Stimulated activated effector memory CD8-positive, alpha-beta T cell treated with anti-CD3 and anti-CD28 coated beads, Interleukin-12 subunit alpha, Interleukin-12 subunit beta, amount 100 ng/mL, for 72 hours (primary cell): ENCODE measurements at regions not wholly inside any gene's neighbourhood (a gene's known extent, or its start where the extent isn't known, plus 50 kb on each side); places are given as distances from the start of the nearest gene placed in this dataset.
"Not testable (repeated sequence)": the region's sequence is repeated elsewhere in the genome, so short reads cannot be mapped to it uniquely, and the experiment has no call there.

Source experiments
- ATAC-seq: fragments of 150-1000 bp; cut with Tn5 transposase; 2 replicates; pipeline ENCODE4 v1.10.0; 2021
- DNase-seq, 2 donors: peaks; one replicate each; pipeline ENCODE4 v3.0.0; 2021 to 2022; ENCODE audit warnings: low spot score in 2 of 2
- H3K27ac Mint-ChIP-seq: one replicate; pipeline ENCODE4 v1.8.0; 2022; ENCODE audit warnings: mild to moderate bottlenecking, mixed read lengths
- H3K36me3 Mint-ChIP-seq: one replicate; pipeline ENCODE4 v1.8.0; 2022; ENCODE audit warnings: mild to moderate bottlenecking, mixed read lengths
- H3K4me1 Mint-ChIP-seq: one replicate; pipeline ENCODE4 v1.8.0; 2022; ENCODE audit warnings: mixed read lengths
- H3K4me3 Mint-ChIP-seq: one replicate; pipeline ENCODE4 v1.8.0; 2022; ENCODE audit warnings: mild to moderate bottlenecking, mixed read lengths
- H3K9me3 Mint-ChIP-seq: one replicate; pipeline ENCODE4 v1.8.0; 2022; ENCODE audit warnings: mixed read lengths

- Mint-ChIP-seq H3K36me3 (no peaks in the 10 kb centered on the region), H3K27ac (no peak overlapping the region), H3K9me3 (peaks cover 2% of the 10 kb centered on the region), H3K4me3 (no peak overlapping the region), H3K4me1 (no peaks in the 10 kb centered on the region)
- DNase-seq (no peak), ATAC-seq (no peak)
Observed at GRCh38 chr22:22193923-22194322, 50.7 kb upstream of the VPREB1 start.

- not testable (repeated sequence) for H3K4me1 Mint-ChIP-seq, ATAC-seq, H3K4me3 Mint-ChIP-seq, H3K27ac Mint-ChIP-seq, H3K9me3 Mint-ChIP-seq, H3K36me3 Mint-ChIP-seq, DNase-seq
Observed at GRCh38 chr22:22193462-22193861, 51.1 kb upstream of the VPREB1 start.

GRCh38 chr22:22193006-22193405 is 51.6 kb upstream of the VPREB1 start:
- H3K27ac Mint-ChIP-seq, H3K36me3 Mint-ChIP-seq, DNase-seq, H3K4me1 Mint-ChIP-seq, ATAC-seq, H3K9me3 Mint-ChIP-seq, H3K4me3 Mint-ChIP-seq: not testable (repeated sequence)

GRCh38 chr22:22189796-22190195 is 54.8 kb upstream of the VPREB1 start:
- not testable (repeated sequence) for H3K4me1 Mint-ChIP-seq, H3K9me3 Mint-ChIP-seq, H3K4me3 Mint-ChIP-seq, H3K27ac Mint-ChIP-seq, ATAC-seq, H3K36me3 Mint-ChIP-seq, DNase-seq

GRCh38 chr22:22187863-22188262 is 56.7 kb upstream of the VPREB1 start:
- H3K9me3 Mint-ChIP-seq, ATAC-seq: not testable (repeated sequence)

GRCh38 chr22:22187299-22187698 is 57.3 kb upstream of the VPREB1 start:
- no peaks in the 10 kb centered on the region for H3K4me1 Mint-ChIP-seq
- H3K9me3 Mint-ChIP-seq, result peaks cover 2% of the 10 kb centered on the region
- no peaks in the 10 kb centered on the region for H3K36me3 Mint-ChIP-seq
- no peak overlapping the region for H3K4me3 Mint-ChIP-seq
- ATAC-seq (no peak), DNase-seq (no peak)
- no peak overlapping the region for H3K27ac Mint-ChIP-seq

More at GRCh38 chr22:22187863-22188262, 56.7 kb upstream of the VPREB1 start:
- not testable (repeated sequence) for DNase-seq, H3K4me3 Mint-ChIP-seq, H3K27ac Mint-ChIP-seq, H3K36me3 Mint-ChIP-seq, H3K4me1 Mint-ChIP-seq

- Mint-ChIP-seq H3K4me1 (no peaks in the 10 kb centered on the region), H3K9me3 (peaks cover 2% of the 10 kb centered on the region), H3K27ac (no peak overlapping the region), H3K4me3 (no peak overlapping the region), H3K36me3 (no peaks in the 10 kb centered on the region)
- DNase-seq, result no peak
- no peak for ATAC-seq
Observed at GRCh38 chr22:22185844-22186499, 58.6 kb upstream of the VPREB1 start.

GRCh38 chr22:22185217-22185616 is 59.4 kb upstream of the VPREB1 start:
- Mint-ChIP-seq H3K36me3 (no peaks in the 10 kb centered on the region), H3K4me1 (no peaks in the 10 kb centered on the region), H3K4me3 (no peak overlapping the region), H3K9me3 (peaks cover 2% of the 10 kb centered on the region), H3K27ac (no peak overlapping the region)
- DNase-seq (no peak), ATAC-seq (no peak)

GRCh38 chr22:22184277-22184807 is 60.2 kb upstream of the VPREB1 start:
- Mint-ChIP-seq H3K36me3 (no peaks in the 10 kb centered on the region), H3K4me3 (no peak overlapping the region), H3K9me3 (peaks cover 2% of the 10 kb centered on the region), H3K4me1 (no peaks in the 10 kb centered on the region), H3K27ac (no peak overlapping the region)
- DNase-seq (no peak), ATAC-seq (no peak)

- H3K4me3 Mint-ChIP-seq, result no peak overlapping the region
- H3K4me1 Mint-ChIP-seq, result no peaks in the 10 kb centered on the region
- no peak overlapping the region for H3K27ac Mint-ChIP-seq
- no peaks in the 10 kb centered on the region for H3K9me3 Mint-ChIP-seq
- no peak for DNase-seq
- no peaks in the 10 kb centered on the region for H3K36me3 Mint-ChIP-seq
- ATAC-seq, result no peak
Observed at GRCh38 chr22:22182990-22183264, 61.7 kb upstream of the VPREB1 start.

- Mint-ChIP-seq H3K27ac (no peak overlapping the region), H3K4me3 (no peak overlapping the region), H3K9me3 (no peaks in the 10 kb centered on the region), H3K4me1 (no peaks in the 10 kb centered on the region), H3K36me3 (no peaks in the 10 kb centered on the region)
- ATAC-seq (no peak), DNase-seq (no peak)
Observed at GRCh38 chr22:22182218-22182989, 62.2 kb upstream of the VPREB1 start.

GRCh38 chr22:22181341-22181850 is 63.2 kb upstream of the VPREB1 start:
- ATAC-seq (no peak), DNase-seq (no peak)
- H3K4me3 Mint-ChIP-seq, result no peak overlapping the region
- no peaks in the 10 kb centered on the region for H3K36me3 Mint-ChIP-seq
- H3K9me3 Mint-ChIP-seq, result no peaks in the 10 kb centered on the region
- H3K4me1 Mint-ChIP-seq, result no peaks in the 10 kb centered on the region
- H3K27ac Mint-ChIP-seq, result no peak overlapping the region

- no peaks in the 10 kb centered on the region for H3K4me1 Mint-ChIP-seq
- ATAC-seq (no peak), DNase-seq (no peak)
- no peak overlapping the region for H3K4me3 Mint-ChIP-seq
- no peak overlapping the region for H3K27ac Mint-ChIP-seq
- no peaks in the 10 kb centered on the region for H3K36me3 Mint-ChIP-seq
- no peaks in the 10 kb centered on the region for H3K9me3 Mint-ChIP-seq
Observed at GRCh38 chr22:22180738-22181285, 63.8 kb upstream of the VPREB1 start.

GRCh38 chr22:22179858-22180257 is 64.7 kb upstream of the VPREB1 start:
- ATAC-seq (no peak), DNase-seq (no peak)
- Mint-ChIP-seq H3K4me1 (no peaks in the 10 kb centered on the region), H3K9me3 (no peaks in the 10 kb centered on the region), H3K27ac (no peak overlapping the region), H3K4me3 (no peak overlapping the region), H3K36me3 (no peaks in the 10 kb centered on the region)

GRCh38 chr22:22178992-22179391 is 65.6 kb upstream of the VPREB1 start:
- ATAC-seq (no peak), DNase-seq (no peak)
- Mint-ChIP-seq H3K36me3 (no peaks in the 10 kb centered on the region), H3K9me3 (no peaks in the 10 kb centered on the region), H3K4me1 (no peaks in the 10 kb centered on the region), H3K27ac (no peak overlapping the region), H3K4me3 (no peak overlapping the region)
